ENCODE measurements at regions not wholly inside any gene's neighbourhood (a gene's known extent, or its start where the extent isn't known, plus 50 kb on each side); places are given as distances from the start of the nearest gene placed in this dataset.

DNA sequence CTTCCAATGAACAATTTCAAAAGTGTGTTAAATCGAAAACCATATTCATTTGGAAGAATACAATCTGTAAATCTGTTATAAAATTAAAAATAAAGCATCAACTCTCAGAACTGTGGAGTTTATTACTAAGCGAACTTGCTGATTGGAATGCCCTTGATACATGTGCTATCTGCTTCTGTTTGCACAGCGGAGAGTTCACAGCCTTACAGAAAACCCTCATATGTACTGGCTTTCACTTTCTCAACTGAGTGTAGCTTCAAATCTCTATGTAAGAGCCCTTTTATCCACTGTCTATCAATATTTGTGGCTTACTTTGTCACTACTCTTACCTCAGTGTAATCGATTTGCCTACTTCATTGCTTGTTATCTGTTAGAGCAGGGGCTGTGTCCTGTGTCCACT, 447.4 kb downstream of the C6orf118 start:
- Histone ChIP-seq H2BK120ac (ENCODE audit: low read depth, low read length) (no peak overlapping the region), H3K56ac (ENCODE audit: extremely low read depth, insufficient read depth, low read length) (no peak overlapping the region), H4K5ac (ENCODE audit: low read depth, low read length) (no peak overlapping the region), H2AK9ac (replicated peaks; ENCODE audit: low read depth, low read length, poor library complexity) (no peak overlapping the region), H3K18ac (ENCODE audit: low read depth, low read length) (no peak overlapping the region), H3K27ac (ENCODE audit: insufficient read depth, low read length) (no peak overlapping the region), H3K36me3 (ENCODE audit: control insufficient read depth, insufficient read depth, low read length) (no peaks in the 10 kb centered on the region), H3K23ac (ENCODE audit: low read depth, low read length) (no peak overlapping the region), H3K79me1 (ENCODE audit: low read depth in 1 of 2, low read length in 2 of 2) (no peaks in the 10 kb centered on the region), H2AK5ac (ENCODE audit: low read depth, low read length) (no peak overlapping the region), H3K9ac (ENCODE audit: low read depth, low read length) (no peak overlapping the region), H2BK20ac (ENCODE audit: low read depth, low read length) (no peak overlapping the region), H2BK5ac (ENCODE audit: low read depth, low read length, poor library complexity, severe bottlenecking) (no peak overlapping the region), H3K4me1 (ENCODE audit: control insufficient read depth, insufficient read depth, low read length) (no peaks in the 10 kb centered on the region), H4K91ac (ENCODE audit: insufficient read depth, low read depth, low read length) (no peak overlapping the region), H3K14ac (replicated peaks; ENCODE audit: low read depth, low read length) (no peak overlapping the region), H2AFZ (replicated peaks; ENCODE audit: low read length, poor library complexity) (no peak overlapping the region), H3K9me1 (ENCODE audit: insufficient read depth, low read length) (no peaks in the 10 kb centered on the region), H3K27me3 (ENCODE audit: control insufficient read depth, insufficient read depth, low read length) (no peaks in the 10 kb centered on the region), H2BK15ac (ENCODE audit: low read depth, low read length) (no peak overlapping the region), H4K20me1 (ENCODE audit: insufficient read depth, low read length) (no peaks in the 10 kb centered on the region), H3K4me2 (ENCODE audit: low read depth, low read length) (no peak overlapping the region), H3K4ac (ENCODE audit: low read depth, low read length) (no peak overlapping the region), H4K8ac (ENCODE audit: low read depth in 2 of 2, low read length in 2 of 2) (no peak overlapping the region), H3K9me3 (ENCODE audit: control insufficient read depth, insufficient read depth, low read length) (peaks cover 9% of the 10 kb centered on the region), H3K4me3 (ENCODE audit: insufficient read depth, low read depth, low read length) (no peak overlapping the region)
- 50% methylated on average over 2 of the region's 4 CpGs; no CpG with 5 or more reads in 1 of the 2 experiments for WGBS, 2 experiments (ENCODE audit: extremely low coverage in 2 of 2, insufficient read length in 1 of 2)
- ChIA-PET CTCF (no interaction called here), POLR2A (ENCODE audit: unreplicated experiment) (no interaction called here)
- dilution Hi-C loops (cut with HindIII; ENCODE audit: low sequenced_read_pairs, unreplicated experiment) (no loop called here), intact Hi-C loops (cut with micrococcal nuclease) (no loop called here), in situ Hi-C loops (cut with MboI; ENCODE audit: low sequenced_read_pairs) (no loop called here)
- DNase-seq (no peak), ATAC-seq (ENCODE audit: low read depth) (no peak)
- TF ChIP-seq MAFK (IDR thresholded peaks at IDR 0.05; ENCODE audit: low read depth, low read length), result no peak
- TF ChIP-seq MXI1 (IDR thresholded peaks at IDR 0.05; ENCODE audit: borderline replicate concordance, low read depth, low read length), result no peak
- no peak for TF ChIP-seq RCOR1 (IDR thresholded peaks at IDR 0.05; ENCODE audit: insufficient replicate concordance, low read length)
- TF ChIP-seq MAZ (IDR thresholded peaks at IDR 0.05; ENCODE audit: borderline replicate concordance, low read depth, low read length), result no peak
- no peak for TF ChIP-seq CHD1 (IDR thresholded peaks at IDR 0.05; ENCODE audit: low read depth, low read length)
- TF ChIP-seq, protein P1, sequence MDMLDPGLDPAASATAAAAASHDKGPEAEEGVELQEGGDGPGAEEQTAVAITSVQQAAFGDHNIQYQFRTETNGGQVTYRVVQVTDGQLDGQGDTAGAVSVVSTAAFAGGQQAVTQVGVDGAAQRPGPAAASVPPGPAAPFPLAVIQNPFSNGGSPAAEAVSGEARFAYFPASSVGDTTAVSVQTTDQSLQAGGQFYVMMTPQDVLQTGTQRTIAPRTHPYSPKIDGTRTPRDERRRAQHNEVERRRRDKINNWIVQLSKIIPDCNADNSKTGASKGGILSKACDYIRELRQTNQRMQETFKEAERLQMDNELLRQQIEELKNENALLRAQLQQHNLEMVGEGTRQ (IDR thresholded peaks at IDR 0.05; ENCODE audit: low read depth, low read length), result no peak
- TF ChIP-seq RFX5 (IDR thresholded peaks at IDR 0.05; ENCODE audit: low read depth, low read length), result no peak
- no peak for TF ChIP-seq CEBPB (IDR thresholded peaks at IDR 0.05; ENCODE audit: low read depth, low read length)
- no peak for TF ChIP-seq FOS (IDR thresholded peaks at IDR 0.05; ENCODE audit: low read depth, low read length)
- TF ChIP-seq RAD21 (IDR thresholded peaks at IDR 0.05; ENCODE audit: low read length), result no peak
- TF ChIP-seq BHLHE40 (IDR thresholded peaks at IDR 0.05; ENCODE audit: low read depth, low read length), result no peak
- TF ChIP-seq POLR2A (IDR thresholded peaks at IDR 0.05; ENCODE audit: low read depth, low read length), result no peak
- TF ChIP-seq ELK1 (IDR thresholded peaks at IDR 0.05; ENCODE audit: borderline replicate concordance, low read depth, low read length), result no peak
- no peak for TF ChIP-seq NFE2L2 (IDR thresholded peaks at IDR 0.05; ENCODE audit: low read depth, low read length)
- TF ChIP-seq CTCF (conservative IDR thresholded peaks at IDR 0.05; ENCODE audit: low read depth, low read length), result no peak
- TF ChIP-seq SMC3 (IDR thresholded peaks at IDR 0.05; ENCODE audit: low read depth, low read length), result no peak
- no TSS peak for BruUV-seq (replicated peaks)

Data from IMR-90 (cell line).